ENCODE measurements at regions not wholly inside any gene's neighbourhood (a gene's known extent, or its start where the extent isn't known, plus 50 kb on each side); places are given as distances from the start of the nearest gene placed in this dataset.

GRCh38 chr7:40799-41750, 151.3 kb upstream of the FAM20C start:
- Histone ChIP-seq H3K9me3 (ENCODE audit: control insufficient read depth in 2 of 2, low read length in 2 of 2) (no peaks in the 10 kb centered on the region), H3K4me1 (ENCODE audit: control insufficient read depth, insufficient read depth, low read length, poor library complexity, severe bottlenecking) (no peaks in the 10 kb centered on the region), H3K27ac (ENCODE audit: insufficient read depth, low read length, poor library complexity, severe bottlenecking) (no peak overlapping the region), H3K36me3 (ENCODE audit: control insufficient read depth, insufficient read depth, low read length) (no peaks in the 10 kb centered on the region), H3K27me3 (ENCODE audit: control insufficient read depth, insufficient read depth, low read length) (no peaks in the 10 kb centered on the region), H3K4me3 (ENCODE audit: low read depth, low read length) (no peak overlapping the region)
- no peaks in the 10 kb centered on the region for H3K4me1 Mint-ChIP-seq
- H3K9me3 Mint-ChIP-seq: no peaks in the 10 kb centered on the region
- ATAC-seq (ENCODE audit: low read depth in 2 of 2) (no peak), DNase-seq (no peak)
- H3K4me3 Mint-ChIP-seq: no peak overlapping the region
- H3K27me3 Mint-ChIP-seq: peaks cover 13% of the 10 kb centered on the region
- H3K27ac Mint-ChIP-seq: no peak overlapping the region
- H3K36me3 Mint-ChIP-seq: no peaks in the 10 kb centered on the region

GRCh38 chr7:41917-42565, 150.3 kb upstream of the FAM20C start:
- Mint-ChIP-seq H3K4me1 (no peaks in the 10 kb centered on the region), H3K9me3 (peaks cover 0 to 3% (median 0%) of the 10 kb centered on the region in 7 donors), H3K4me3 (no peak overlapping the region), H3K27me3 (peaks cover 13% of the 10 kb centered on the region), H3K27ac (no peak overlapping the region), H3K36me3 (peaks cover 1% of the 10 kb centered on the region)
- Histone ChIP-seq H3K4me1 (ENCODE audit: control insufficient read depth, insufficient read depth, low read length, poor library complexity, severe bottlenecking) (no peaks in the 10 kb centered on the region), H3K27me3 (ENCODE audit: control insufficient read depth, insufficient read depth, low read length) (no peaks in the 10 kb centered on the region), H3K4me3 (ENCODE audit: low read depth, low read length) (no peak overlapping the region), H3K9me3 (ENCODE audit: control insufficient read depth in 2 of 2, low read length in 2 of 2) (no peaks in the 10 kb centered on the region), H3K27ac (ENCODE audit: insufficient read depth, low read length, poor library complexity, severe bottlenecking) (no peak overlapping the region), H3K36me3 (ENCODE audit: control insufficient read depth, insufficient read depth, low read length) (no peaks in the 10 kb centered on the region)
- ATAC-seq (ENCODE audit: low read depth in 2 of 2) (no peak), DNase-seq (no peak)

DNA sequence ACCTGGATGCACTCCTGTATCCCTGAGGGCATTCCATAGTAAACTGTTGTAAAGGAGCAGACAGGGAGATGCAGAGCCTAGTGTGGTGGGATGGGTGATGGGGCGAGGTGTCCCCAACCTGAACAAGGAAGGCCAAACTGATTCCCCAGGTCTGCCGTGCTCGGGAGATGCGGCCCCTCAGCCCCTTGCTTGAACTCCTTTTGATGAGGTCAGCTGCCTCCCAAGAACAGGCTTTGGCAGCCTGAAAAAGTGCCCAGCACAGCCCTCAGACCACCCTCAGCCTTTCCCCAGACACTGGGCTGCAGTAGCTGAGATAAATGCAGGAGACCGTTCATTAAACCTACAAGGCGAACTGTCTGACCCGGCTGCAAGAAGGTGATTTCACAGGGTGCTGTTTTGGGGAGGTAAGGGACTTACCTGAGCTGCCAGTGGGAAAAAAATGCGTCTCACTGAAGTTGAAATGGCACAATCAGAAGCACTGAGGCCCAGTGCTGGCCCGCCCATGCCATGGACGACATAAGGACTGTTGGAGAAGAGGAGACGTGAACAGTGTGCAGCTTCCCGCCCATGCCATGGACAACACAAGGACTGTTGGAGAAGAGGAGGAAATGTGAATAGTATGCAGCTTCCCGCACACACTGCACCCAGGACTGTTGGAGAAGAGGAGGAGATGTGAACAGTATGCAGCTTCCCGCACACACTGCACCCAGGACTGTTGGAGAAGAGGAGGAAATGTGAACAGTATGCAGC, 148.4 kb upstream of the FAM20C start:
- no peaks in the 10 kb centered on the region for H3K4me1 Mint-ChIP-seq
- no peak overlapping the region for H3K27ac Mint-ChIP-seq
- no peak for DNase-seq
- ATAC-seq (ENCODE audit: low read depth in 2 of 2): no peak
- Histone ChIP-seq H3K27me3 (ENCODE audit: control insufficient read depth, insufficient read depth, low read length) (no peaks in the 10 kb centered on the region), H3K9me3 (ENCODE audit: control insufficient read depth in 2 of 2, low read length in 2 of 2) (no peaks in the 10 kb centered on the region), H3K36me3 (ENCODE audit: control insufficient read depth, insufficient read depth, low read length) (no peaks in the 10 kb centered on the region), H3K4me1 (ENCODE audit: control insufficient read depth, insufficient read depth, low read length, poor library complexity, severe bottlenecking) (no peaks in the 10 kb centered on the region), H3K4me3 (ENCODE audit: low read depth, low read length) (no peak overlapping the region), H3K27ac (ENCODE audit: insufficient read depth, low read length, poor library complexity, severe bottlenecking) (no peak overlapping the region)
- peaks cover 13% of the 10 kb centered on the region for H3K27me3 Mint-ChIP-seq
- peaks cover 0 to 4% (median 0%) of the 10 kb centered on the region in 7 donors for H3K9me3 Mint-ChIP-seq
- H3K4me3 Mint-ChIP-seq: no peak overlapping the region
- H3K36me3 Mint-ChIP-seq: peaks cover 3% of the 10 kb centered on the region

DNA sequence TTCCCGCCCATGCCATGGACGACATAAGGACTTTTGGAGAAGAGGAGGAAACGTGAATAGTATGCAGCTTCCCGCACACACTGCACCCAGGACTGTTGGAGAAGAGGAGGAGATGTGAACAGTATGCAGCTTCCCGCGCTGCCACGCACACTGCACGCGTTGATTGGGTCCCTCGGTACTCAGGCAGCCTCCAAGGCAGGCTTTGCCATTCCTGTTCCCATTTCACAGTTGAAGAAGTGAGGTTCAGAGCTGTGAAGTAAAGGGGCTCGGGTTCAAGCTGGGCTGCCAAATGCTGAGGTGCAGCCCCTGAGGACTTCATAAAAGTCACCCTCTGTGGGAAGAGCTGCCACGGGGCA, 147.9 kb upstream of the FAM20C start:
- H3K27ac ChIP-seq (ENCODE audit: insufficient read depth, low read length, poor library complexity, severe bottlenecking): no peak overlapping the region
- H3K9me3 ChIP-seq (ENCODE audit: control insufficient read depth in 2 of 2, low read length in 2 of 2): no peaks in the 10 kb centered on the region
- Mint-ChIP-seq H3K36me3 (peaks cover 3% of the 10 kb centered on the region), H3K9me3 (peaks cover 0 to 4% (median 0%) of the 10 kb centered on the region in 7 donors), H3K27me3 (peaks cover 13% of the 10 kb centered on the region), H3K4me3 (no peak overlapping the region), H3K4me1 (no peaks in the 10 kb centered on the region), H3K27ac (no peak overlapping the region)
- H3K4me1 ChIP-seq (ENCODE audit: control insufficient read depth, insufficient read depth, low read length, poor library complexity, severe bottlenecking): no peaks in the 10 kb centered on the region
- DNase-seq (no peak), ATAC-seq (ENCODE audit: low read depth in 2 of 2) (no peak)
- no peaks in the 10 kb centered on the region for H3K36me3 ChIP-seq (ENCODE audit: control insufficient read depth, insufficient read depth, low read length)
- no peak overlapping the region for H3K4me3 ChIP-seq (ENCODE audit: low read depth, low read length)
- H3K27me3 ChIP-seq (ENCODE audit: control insufficient read depth, insufficient read depth, low read length): no peaks in the 10 kb centered on the region

DNA sequence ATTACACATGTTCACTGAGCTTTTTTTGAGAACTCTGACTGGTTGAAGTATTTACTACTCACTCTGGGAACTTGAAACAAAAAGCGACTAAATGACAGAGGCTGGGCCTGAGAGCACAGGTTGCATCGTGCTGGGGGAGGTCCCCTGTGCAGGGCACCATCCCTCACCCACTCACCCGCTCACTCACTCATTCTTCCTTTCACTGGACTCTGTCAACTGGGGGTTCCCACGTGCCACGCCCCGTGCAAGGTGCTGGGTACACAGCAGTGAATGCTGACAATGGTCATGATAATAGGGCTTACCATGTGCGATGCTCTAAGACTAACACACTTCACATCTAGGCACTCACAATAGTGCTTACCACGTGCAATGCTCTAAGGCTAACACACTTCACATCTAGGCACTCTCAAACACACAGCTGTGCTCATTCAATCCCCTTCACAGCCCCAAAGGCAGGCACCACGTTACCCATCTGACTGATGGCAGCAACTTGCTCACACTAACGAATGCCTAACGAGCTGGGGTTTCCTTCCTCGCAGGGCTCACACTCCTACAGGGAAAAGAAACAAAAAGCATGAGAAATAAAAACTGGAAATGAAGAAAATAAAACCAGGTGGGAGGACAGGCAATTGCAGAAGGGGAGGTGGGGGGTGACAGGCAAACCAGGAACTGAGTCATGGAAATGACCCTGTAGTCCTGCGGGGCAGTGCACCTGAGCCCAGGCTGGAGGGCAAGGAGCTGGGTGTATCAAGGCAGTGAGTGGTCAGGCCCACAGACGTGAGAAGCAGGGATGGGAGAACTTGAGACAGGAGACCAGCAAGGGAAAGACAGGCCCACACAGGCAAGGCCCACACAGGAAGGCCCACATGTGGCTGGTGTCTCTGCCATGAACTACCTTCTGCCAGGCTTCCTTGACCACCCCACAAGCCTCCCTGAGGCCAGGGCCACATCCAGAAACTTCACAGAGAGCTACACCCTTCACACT, 147.0 kb upstream of the FAM20C start:
- no peaks in the 10 kb centered on the region for H3K36me3 ChIP-seq (ENCODE audit: control insufficient read depth, insufficient read depth, low read length)
- ATAC-seq (ENCODE audit: low read depth in 2 of 2): no peak
- peak overlapping the region in 2 of 3 donors; percentile 63 to 64 for H3K27ac Mint-ChIP-seq
- no peak overlapping the region for H3K4me3 Mint-ChIP-seq
- H3K4me3 ChIP-seq (ENCODE audit: low read depth, low read length): no peak overlapping the region
- no peaks in the 10 kb centered on the region for H3K4me1 ChIP-seq (ENCODE audit: control insufficient read depth, insufficient read depth, low read length, poor library complexity, severe bottlenecking)
- H3K36me3 Mint-ChIP-seq: peaks cover 3% of the 10 kb centered on the region
- no peaks in the 10 kb centered on the region for H3K27me3 ChIP-seq (ENCODE audit: control insufficient read depth, insufficient read depth, low read length)
- H3K4me1 Mint-ChIP-seq: no peaks in the 10 kb centered on the region
- no peak overlapping the region for H3K27ac ChIP-seq (ENCODE audit: insufficient read depth, low read length, poor library complexity, severe bottlenecking)
- no peaks in the 10 kb centered on the region for H3K9me3 ChIP-seq (ENCODE audit: control insufficient read depth in 2 of 2, low read length in 2 of 2)
- DNase-seq: no peak
- H3K9me3 Mint-ChIP-seq: peaks cover 0 to 4% (median 0%) of the 10 kb centered on the region in 7 donors
- peaks cover 13% of the 10 kb centered on the region for H3K27me3 Mint-ChIP-seq

DNA sequence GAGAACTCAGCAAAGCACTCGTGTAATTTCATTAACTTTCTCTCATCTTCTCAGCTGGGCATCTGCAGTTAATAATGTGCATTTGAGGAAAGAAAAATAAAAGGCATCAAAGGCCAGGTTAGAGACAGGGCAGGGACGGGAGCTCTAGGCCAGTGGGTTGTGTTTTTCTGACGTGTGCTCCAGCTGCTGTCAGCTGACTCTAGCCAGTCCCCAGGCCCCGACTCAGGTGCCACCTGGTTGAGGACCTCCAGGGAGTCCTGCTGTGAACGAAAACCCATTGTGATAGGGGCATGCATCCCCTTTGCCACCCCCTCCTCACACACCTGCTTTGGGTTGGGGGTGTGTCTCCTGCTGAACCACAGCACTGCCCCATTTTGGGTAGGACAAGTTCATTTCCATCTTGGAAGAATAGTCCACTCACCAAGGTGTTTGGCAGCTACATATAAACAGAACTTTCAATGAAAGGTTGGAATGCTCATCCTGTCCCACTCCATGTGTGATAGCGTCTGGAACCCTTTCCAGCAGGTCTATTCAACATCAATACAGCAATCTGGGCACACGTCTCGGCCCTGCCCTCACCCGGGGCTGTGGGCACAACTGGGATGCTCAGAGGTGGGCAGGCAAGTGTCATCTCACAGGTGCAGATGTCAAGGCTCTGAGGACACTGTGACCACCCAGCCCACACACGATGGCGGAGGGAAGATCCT, 146.1 kb upstream of the FAM20C start:
- H3K27ac ChIP-seq (ENCODE audit: insufficient read depth, low read length, poor library complexity, severe bottlenecking): no peak overlapping the region
- H3K27me3 Mint-ChIP-seq: peaks cover 13% of the 10 kb centered on the region

More for the DNA sequence above, 146.1 kb upstream of the FAM20C start:
- H3K9me3 ChIP-seq (ENCODE audit: control insufficient read depth in 2 of 2, low read length in 2 of 2): no peaks in the 10 kb centered on the region
- Mint-ChIP-seq H3K27ac (peak overlapping the region in 1 of 3 donors; percentile 63), H3K36me3 (peaks cover 3% of the 10 kb centered on the region), H3K4me3 (no peak overlapping the region), H3K4me1 (no peaks in the 10 kb centered on the region), H3K9me3 (peaks cover 0 to 4% (median 0%) of the 10 kb centered on the region in 7 donors)
- H3K4me3 ChIP-seq (ENCODE audit: low read depth, low read length): no peak overlapping the region
- H3K4me1 ChIP-seq (ENCODE audit: control insufficient read depth, insufficient read depth, low read length, poor library complexity, severe bottlenecking): no peaks in the 10 kb centered on the region
- DNase-seq (no peak), ATAC-seq (ENCODE audit: low read depth in 2 of 2) (no peak)
- H3K27me3 ChIP-seq (ENCODE audit: control insufficient read depth, insufficient read depth, low read length): no peaks in the 10 kb centered on the region
- no peaks in the 10 kb centered on the region for H3K36me3 ChIP-seq (ENCODE audit: control insufficient read depth, insufficient read depth, low read length)

All from CD4-positive, CD25-positive, alpha-beta regulatory T cell (primary cell).